ENCODE measurements at regions not wholly inside any gene's neighbourhood (a gene's known extent, or its start where the extent isn't known, plus 50 kb on each side); places are given as distances from the start of the nearest gene placed in this dataset.
"Not testable (repeated sequence)": the region's sequence is repeated elsewhere in the genome, so short reads cannot be mapped to it uniquely, and the experiment has no call there.

- DNase-seq; in situ Hi-C loops (cut with MboI; ENCODE audit: low pct_unique_long_range_greater_than_20kb, low sequenced_read_pairs): not testable (repeated sequence)
Measured at GRCh38 chr16:33709856-33710695, 250.7 kb downstream of the TP53TG3F start.

- in situ Hi-C loops (cut with MboI; ENCODE audit: low pct_unique_long_range_greater_than_20kb, low sequenced_read_pairs); DNase-seq: not testable (repeated sequence)
Measured at GRCh38 chr16:33710696-33711087, 251.3 kb downstream of the TP53TG3F start.

GRCh38 chr16:33711616-33712015 is 252.2 kb downstream of the TP53TG3F start:
- DNase-seq; in situ Hi-C loops (cut with MboI; ENCODE audit: low pct_unique_long_range_greater_than_20kb, low sequenced_read_pairs): not testable (repeated sequence)

- DNase-seq; in situ Hi-C loops (cut with MboI; ENCODE audit: low pct_unique_long_range_greater_than_20kb, low sequenced_read_pairs): not testable (repeated sequence)
Measured at GRCh38 chr16:33712308-33712707, 252.9 kb downstream of the TP53TG3F start.

GRCh38 chr16:33712851-33713709 is 253.7 kb downstream of the TP53TG3F start:
- in situ Hi-C loops (cut with MboI; ENCODE audit: low pct_unique_long_range_greater_than_20kb, low sequenced_read_pairs); DNase-seq: not testable (repeated sequence)

GRCh38 chr16:33713710-33714538 is 254.5 kb downstream of the TP53TG3F start:
- in situ Hi-C loops (cut with MboI; ENCODE audit: low pct_unique_long_range_greater_than_20kb, low sequenced_read_pairs); DNase-seq: not testable (repeated sequence)

- DNase-seq; in situ Hi-C loops (cut with MboI; ENCODE audit: low pct_unique_long_range_greater_than_20kb, low sequenced_read_pairs): not testable (repeated sequence)
Measured at GRCh38 chr16:33731167-33731566, 271.8 kb downstream of the TP53TG3F start.

- in situ Hi-C loops (cut with MboI; ENCODE audit: low pct_unique_long_range_greater_than_20kb, low sequenced_read_pairs) = not testable (repeated sequence)
- DNase-seq = peak; percentile 12
Measured at GRCh38 chr16:33734650-33735049, 275.2 kb downstream of the TP53TG3F start.

GRCh38 chr16:33766869-33767765 is 307.7 kb downstream of the TP53TG3F start:
- DNase-seq; in situ Hi-C loops (cut with MboI; ENCODE audit: low pct_unique_long_range_greater_than_20kb, low sequenced_read_pairs): not testable (repeated sequence)

GRCh38 chr16:33768710-33769109 is 309.3 kb downstream of the TP53TG3F start:
- in situ Hi-C loops (cut with MboI; ENCODE audit: low pct_unique_long_range_greater_than_20kb, low sequenced_read_pairs); DNase-seq: not testable (repeated sequence)

GRCh38 chr16:33769180-33769846 is 309.9 kb downstream of the TP53TG3F start:
- in situ Hi-C loops (cut with MboI; ENCODE audit: low pct_unique_long_range_greater_than_20kb, low sequenced_read_pairs) = not testable (repeated sequence)

GRCh38 chr16:33770478-33770877 is 311.1 kb downstream of the TP53TG3F start:
- in situ Hi-C loops (cut with MboI; ENCODE audit: low pct_unique_long_range_greater_than_20kb, low sequenced_read_pairs); DNase-seq: not testable (repeated sequence)

More at GRCh38 chr16:33769180-33769846, 309.9 kb downstream of the TP53TG3F start:
- DNase-seq = not testable (repeated sequence)

- DNase-seq; in situ Hi-C loops (cut with MboI; ENCODE audit: low pct_unique_long_range_greater_than_20kb, low sequenced_read_pairs): not testable (repeated sequence)
Measured at GRCh38 chr16:33771211-33771610, 311.8 kb downstream of the TP53TG3F start.

- in situ Hi-C loops (cut with MboI; ENCODE audit: low pct_unique_long_range_greater_than_20kb, low sequenced_read_pairs); DNase-seq: not testable (repeated sequence)
Measured at GRCh38 chr16:33773966-33774365, 314.6 kb downstream of the TP53TG3F start.

GRCh38 chr16:33774724-33775123 is 315.3 kb downstream of the TP53TG3F start:
- in situ Hi-C loops (cut with MboI; ENCODE audit: low pct_unique_long_range_greater_than_20kb, low sequenced_read_pairs); DNase-seq: not testable (repeated sequence)

- DNase-seq; in situ Hi-C loops (cut with MboI; ENCODE audit: low pct_unique_long_range_greater_than_20kb, low sequenced_read_pairs): not testable (repeated sequence)
Measured at GRCh38 chr16:33816328-33816944, 357.0 kb downstream of the TP53TG3F start.

- in situ Hi-C loops (cut with MboI; ENCODE audit: low pct_unique_long_range_greater_than_20kb, low sequenced_read_pairs); DNase-seq: not testable (repeated sequence)
Measured at GRCh38 chr16:33824736-33825135, 365.3 kb downstream of the TP53TG3F start.

All from KBM-7 (cell line).